Tibial nerve (tissue), 4 donors: ENCODE measurements at regions not wholly inside any gene's neighbourhood (a gene's known extent, or its start where the extent isn't known, plus 50 kb on each side); places are given as distances from the start of the nearest gene placed in this dataset.
"Not testable (repeated sequence)": the region's sequence is repeated elsewhere in the genome, so short reads cannot be mapped to it uniquely, and the experiment has no call there.

Experiments
- DNase-seq, 2 donors: peaks; one replicate each; pipeline ENCODE4 v3.0.0-alpha.2; 2019; ENCODE audit warnings: low spot score in 2 of 2
- H3K27ac ChIP-seq, 4 donors: fragments of 200-600 bp; sonication (generic) in 3 of 4; one replicate each; pipeline ENCODE4 v1.5.1; 2017 to 2019; ENCODE audit warnings: mild to moderate bottlenecking in 1 of 4
- H3K27me3 ChIP-seq, 2 donors: fragments of 200-600 bp; sonication (generic) in 1 of 2; one replicate each; pipeline versions ENCODE4 v1.5.1 to v1.6.0; 2017 to 2019
- H3K36me3 ChIP-seq, 3 donors: fragments of 200-600 bp; sonication (generic); one replicate each; pipeline ENCODE4 v1.5.1; 2018 to 2019
- H3K4me1 ChIP-seq, 4 donors: fragments of 200-600 bp; sonication (generic) in 3 of 4; one replicate each; pipeline ENCODE4 v1.5.1; 2017 to 2019
- H3K4me3 ChIP-seq, 4 donors: fragments of 200-600 bp; sonication (generic) in 3 of 4; one replicate each; pipeline ENCODE4 v1.5.1; 2017 to 2019; ENCODE audit warnings: mild to moderate bottlenecking in 1 of 4, moderate library complexity in 1 of 4
- H3K9me3 ChIP-seq, 4 donors: fragments of 200-600 bp; sonication (generic) in 3 of 4; one replicate each; pipeline ENCODE4 v1.5.1; 2017 to 2019
- EP300 ChIP-seq, 2 donors: sonication (generic); formaldehyde crosslinking; IDR thresholded peaks; one replicate each; pipeline ENCODE4 v1.6.1; 2017; ENCODE audit warnings: antibody characterized with exemption in 2 of 2, mild to moderate bottlenecking in 1 of 2
- POLR2A ChIP-seq, 2 donors: fragments of 450-650 bp; IDR thresholded peaks; one replicate each; pipeline ENCODE4 v1.6.1; 2017; ENCODE audit warnings: antibody characterized with exemption in 2 of 2, mild to moderate bottlenecking in 2 of 2, moderate library complexity in 2 of 2
- WGBS, 2 donors: methylation state at CpG; one replicate each; pipeline ENCODE4 v1.1.5; 2018; 5-methylcytosine and 5-hydroxymethylcytosine counted together
- TF ChIP-seq, protein P1 (sequence below), 5 experiments: fragments of 200-600 bp in 3 of 5; fragments of 450-650 bp in 2 of 5; sonication (generic) in 3 of 5; IDR thresholded peaks; one replicate each; pipeline ENCODE4 v1.5.1; 2016 to 2019; ENCODE audit warnings: antibody characterized with exemption in 5 of 5, mild to moderate bottlenecking in 3 of 5, moderate library complexity in 2 of 5

DNA sequence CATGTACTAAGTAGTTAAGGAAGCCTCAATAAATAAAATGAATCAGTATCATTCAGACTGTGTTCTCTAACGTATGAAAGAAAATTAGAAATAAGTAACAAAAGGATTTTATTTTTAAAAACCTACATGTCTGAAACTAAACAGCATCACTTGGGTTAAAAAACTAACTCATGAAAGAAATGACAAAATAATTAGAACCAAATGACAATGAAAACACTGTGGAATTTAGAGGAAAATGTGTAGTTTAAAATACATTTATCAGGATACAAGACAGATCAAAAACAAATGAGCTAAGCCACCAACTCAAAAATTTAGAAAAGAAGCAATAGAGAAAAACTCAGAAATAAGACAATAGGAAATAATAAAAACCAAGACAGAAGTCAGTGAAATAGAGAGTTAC lies 108.7 kb downstream of the TENT5C start:
- H3K4me1 ChIP-seq, result peaks cover 0 to 5% (median 0%) of the 10 kb centered on the region in 4 donors
- no peak overlapping the region for H3K27ac ChIP-seq
- WGBS, 2 donors, result 27 to 41% methylated on average over 1 of the region's 1 CpG
- H3K4me3 ChIP-seq, result no peak overlapping the region
- TF ChIP-seq EP300 (IDR thresholded peaks at IDR 0.05), result no peak
- no peak for TF ChIP-seq POLR2A (IDR thresholded peaks at IDR 0.05)
- TF ChIP-seq, protein P1, sequence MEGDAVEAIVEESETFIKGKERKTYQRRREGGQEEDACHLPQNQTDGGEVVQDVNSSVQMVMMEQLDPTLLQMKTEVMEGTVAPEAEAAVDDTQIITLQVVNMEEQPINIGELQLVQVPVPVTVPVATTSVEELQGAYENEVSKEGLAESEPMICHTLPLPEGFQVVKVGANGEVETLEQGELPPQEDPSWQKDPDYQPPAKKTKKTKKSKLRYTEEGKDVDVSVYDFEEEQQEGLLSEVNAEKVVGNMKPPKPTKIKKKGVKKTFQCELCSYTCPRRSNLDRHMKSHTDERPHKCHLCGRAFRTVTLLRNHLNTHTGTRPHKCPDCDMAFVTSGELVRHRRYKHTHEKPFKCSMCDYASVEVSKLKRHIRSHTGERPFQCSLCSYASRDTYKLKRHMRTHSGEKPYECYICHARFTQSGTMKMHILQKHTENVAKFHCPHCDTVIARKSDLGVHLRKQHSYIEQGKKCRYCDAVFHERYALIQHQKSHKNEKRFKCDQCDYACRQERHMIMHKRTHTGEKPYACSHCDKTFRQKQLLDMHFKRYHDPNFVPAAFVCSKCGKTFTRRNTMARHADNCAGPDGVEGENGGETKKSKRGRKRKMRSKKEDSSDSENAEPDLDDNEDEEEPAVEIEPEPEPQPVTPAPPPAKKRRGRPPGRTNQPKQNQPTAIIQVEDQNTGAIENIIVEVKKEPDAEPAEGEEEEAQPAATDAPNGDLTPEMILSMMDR (IDR thresholded peaks at IDR 0.05), result no peak
- H3K36me3 ChIP-seq, result no peaks in the 10 kb centered on the region
- no peak for DNase-seq
- H3K9me3 ChIP-seq, result peaks cover 0 to 8% (median 0%) of the 10 kb centered on the region in 4 donors
- no peaks in the 10 kb centered on the region for H3K27me3 ChIP-seq

DNA sequence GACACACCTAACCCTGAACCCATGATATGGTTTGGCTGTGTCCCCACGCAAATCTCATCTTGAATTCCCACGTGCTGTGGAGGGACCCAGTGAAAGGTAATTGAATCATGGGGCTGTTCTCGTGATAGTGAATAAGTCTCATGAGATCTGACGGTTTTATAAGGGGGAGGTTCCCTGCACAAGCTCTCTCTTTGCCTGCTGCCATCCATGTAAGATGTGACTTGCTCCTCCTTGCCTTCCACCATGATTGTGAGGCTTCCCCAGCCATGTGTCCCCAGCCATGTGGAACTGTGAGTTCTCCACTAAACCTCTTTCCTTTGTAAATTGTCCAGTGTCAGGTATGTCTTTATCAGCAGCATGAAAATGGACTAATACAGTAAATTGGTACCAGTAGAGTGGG lies 110.2 kb downstream of the TENT5C start:
- H3K4me3 ChIP-seq, H3K27me3 ChIP-seq, H3K36me3 ChIP-seq, DNase-seq, H3K27ac ChIP-seq, H3K4me1 ChIP-seq: not testable (repeated sequence)
- 83 to 87% methylated on average over 4 of the region's 4 CpGs for WGBS, 2 donors
- H3K9me3 ChIP-seq, result peaks cover 0 to 21% (median 0%) of the 10 kb centered on the region in 4 donors

DNA sequence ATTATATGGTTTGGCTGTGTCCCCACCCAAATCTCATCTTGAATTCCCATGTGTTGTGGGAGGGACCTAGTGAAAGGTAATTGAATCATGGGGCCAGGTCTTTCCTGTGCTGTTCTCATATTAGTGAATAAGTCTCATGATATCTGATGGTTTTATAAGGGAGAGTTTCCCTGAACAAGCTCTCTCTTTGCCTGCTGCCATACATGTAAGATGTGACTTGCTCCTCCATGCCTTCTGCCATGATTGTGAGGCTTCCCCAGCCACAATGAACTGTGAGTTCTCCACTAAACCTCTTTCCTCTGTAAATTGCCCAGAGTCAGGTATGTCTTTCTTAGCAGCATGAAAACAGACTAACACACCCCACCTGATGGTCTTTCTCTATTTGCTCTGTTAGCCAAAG lies 112.1 kb downstream of the TENT5C start:
- DNase-seq, result not testable (repeated sequence)

DNA sequence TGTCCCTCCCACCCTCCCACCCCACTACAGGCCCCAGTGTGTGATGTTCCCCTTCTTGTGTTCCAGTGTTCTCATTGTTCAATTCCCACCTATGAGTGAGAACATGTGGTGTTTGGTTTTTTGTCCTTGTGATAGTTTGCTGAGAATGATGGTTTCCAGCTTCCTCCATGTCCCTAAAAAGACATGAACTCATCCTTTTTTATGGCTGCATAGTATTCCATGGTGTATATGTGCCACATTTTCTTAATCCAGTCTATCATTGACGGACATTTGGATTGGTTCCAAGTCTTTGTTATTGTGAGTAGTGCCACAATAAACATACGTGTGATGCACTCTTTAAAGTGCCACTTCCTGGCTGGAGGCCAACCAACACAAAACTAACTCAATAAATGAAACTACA lies 112.7 kb downstream of the TENT5C start:
- not testable (repeated sequence) for H3K36me3 ChIP-seq, DNase-seq, H3K27me3 ChIP-seq, H3K4me1 ChIP-seq, H3K4me3 ChIP-seq, H3K27ac ChIP-seq
- H3K9me3 ChIP-seq, result peaks cover 0 to 31% (median 0%) of the 10 kb centered on the region in 4 donors
- 50 to 70% methylated on average over 2 of the region's 2 CpGs for WGBS, 2 donors

More for the DNA sequence above, 112.1 kb downstream of the TENT5C start:
- H3K9me3 ChIP-seq, result peaks cover 0 to 31% (median 0%) of the 10 kb centered on the region in 4 donors
- not testable (repeated sequence) for H3K27ac ChIP-seq, H3K4me3 ChIP-seq, H3K27me3 ChIP-seq, H3K36me3 ChIP-seq, H3K4me1 ChIP-seq

DNA sequence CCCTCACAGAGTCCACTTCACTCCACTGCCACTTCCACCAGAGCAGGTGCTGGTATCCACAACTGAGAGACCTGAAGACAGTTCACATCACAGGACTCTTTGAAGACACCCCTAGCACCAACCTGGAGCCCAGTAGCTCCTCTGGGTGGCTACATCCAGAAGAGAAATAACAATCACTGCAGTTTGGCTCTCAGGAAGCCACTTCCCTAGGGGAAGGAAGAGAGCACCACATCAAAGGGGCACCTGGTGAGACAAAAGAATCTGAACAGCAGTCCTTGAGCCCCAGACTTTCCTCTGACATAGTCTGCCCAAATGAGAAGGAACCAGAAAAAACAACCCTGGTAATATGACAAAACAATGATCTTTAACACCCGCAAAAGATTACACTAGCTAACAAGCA lies 113.2 kb downstream of the TENT5C start:
- no peaks in the 10 kb centered on the region for H3K27me3 ChIP-seq
- no peak for DNase-seq
- TF ChIP-seq POLR2A (IDR thresholded peaks at IDR 0.05), result no peak
- TF ChIP-seq, protein P1 (IDR thresholded peaks at IDR 0.05), result no peak
- TF ChIP-seq EP300 (IDR thresholded peaks at IDR 0.05), result no peak
- H3K4me1 ChIP-seq, result no peaks in the 10 kb centered on the region
- H3K9me3 ChIP-seq, result peaks cover 0 to 31% (median 0%) of the 10 kb centered on the region in 4 donors
- H3K36me3 ChIP-seq, result no peaks in the 10 kb centered on the region
- H3K4me3 ChIP-seq, result no peak overlapping the region
- WGBS, 2 donors, result 89 to 92% methylated on average over 1 of the region's 1 CpG
- H3K27ac ChIP-seq, result no peak overlapping the region

DNA sequence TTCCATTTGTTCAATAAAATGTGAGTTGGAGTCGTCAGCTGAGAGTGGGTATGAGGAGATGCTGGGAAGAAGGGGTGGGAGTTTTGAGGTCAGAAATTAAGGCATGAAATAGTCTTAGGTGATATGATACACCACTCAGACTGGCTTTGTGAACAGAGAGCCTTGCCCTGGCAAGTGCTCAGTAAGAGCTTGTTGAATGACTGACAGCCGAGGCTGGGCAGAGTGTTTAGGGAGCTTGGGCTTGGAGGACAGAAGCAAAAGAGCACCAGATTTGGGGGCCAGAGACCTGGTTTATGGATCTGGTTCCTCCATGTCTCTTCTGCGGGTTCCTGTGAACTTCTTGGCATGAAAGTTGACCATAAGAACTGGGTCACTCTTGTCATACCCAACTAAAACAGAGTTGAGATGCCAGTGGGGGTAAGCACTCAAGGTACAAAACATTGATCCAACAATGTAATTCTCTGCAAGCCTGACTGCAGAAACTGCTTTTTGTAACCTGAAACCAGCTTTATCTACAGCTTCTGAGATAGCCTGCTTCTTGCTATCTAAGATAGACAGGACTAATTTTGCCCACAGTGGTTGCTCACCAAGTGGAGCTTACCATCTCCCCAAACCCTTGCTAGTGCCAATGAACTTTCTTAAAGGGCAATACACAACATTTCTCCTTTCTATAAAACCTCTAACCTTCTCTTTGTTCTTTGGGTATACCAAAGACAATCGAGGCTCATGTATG lies 126.4 kb downstream of the TENT5C start:
- Histone ChIP-seq H3K27ac (no peak overlapping the region), H3K27me3 (no peaks in the 10 kb centered on the region), H3K9me3 (peaks cover 0 to 8% (median 0%) of the 10 kb centered on the region in 4 donors), H3K36me3 (no peaks in the 10 kb centered on the region), H3K4me3 (no peak overlapping the region), H3K4me1 (peaks cover 0 to 9% (median 0%) of the 10 kb centered on the region in 4 donors)
- DNase-seq, result no peak
- WGBS, 2 donors, result 90 to 94% methylated on average over 4 of the region's 4 CpGs
- TF ChIP-seq POLR2A (IDR thresholded peaks at IDR 0.05), result no peak

DNA sequence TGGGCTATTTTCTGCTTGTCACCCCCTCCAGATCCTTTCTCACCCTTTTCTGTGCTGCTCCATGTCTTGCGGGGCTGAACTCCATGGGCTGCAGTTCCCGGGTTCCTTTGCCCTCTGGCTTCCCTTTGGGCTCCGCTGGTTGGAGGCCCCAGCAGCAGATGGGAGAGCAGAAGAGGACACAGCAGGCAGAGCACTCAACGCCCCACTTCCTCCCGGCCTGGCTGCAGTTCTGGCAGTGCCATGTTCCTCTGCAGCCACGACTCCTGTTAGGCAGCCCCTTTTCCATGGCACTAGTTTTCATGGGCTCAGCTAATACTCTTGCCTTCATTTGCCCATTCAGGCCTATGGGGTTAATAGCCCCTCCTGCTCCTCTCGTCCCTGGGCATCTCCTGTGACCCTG lies 127.1 kb downstream of the TENT5C start:
- TF ChIP-seq EP300 (IDR thresholded peaks at IDR 0.05) (no peak), POLR2A (IDR thresholded peaks at IDR 0.05) (no peak)
- TF ChIP-seq, protein P1 (IDR thresholded peaks at IDR 0.05), result no peak
- H3K27me3 ChIP-seq, result no peaks in the 10 kb centered on the region
- H3K4me1 ChIP-seq, result peaks cover 0 to 9% (median 0%) of the 10 kb centered on the region in 4 donors
- peaks cover 0 to 5% (median 0%) of the 10 kb centered on the region in 4 donors for H3K9me3 ChIP-seq
- no peak for DNase-seq
- H3K27ac ChIP-seq, result no peak overlapping the region
- no peaks in the 10 kb centered on the region for H3K36me3 ChIP-seq
- 86 to 88% methylated on average over 7 of the region's 7 CpGs for WGBS, 2 donors
- H3K4me3 ChIP-seq, result no peak overlapping the region
